Kidney epithelial cell (primary cell): ENCODE measurements at regions not wholly inside any gene's neighbourhood (a gene's known extent, or its start where the extent isn't known, plus 50 kb on each side); places are given as distances from the start of the nearest gene placed in this dataset.

Source experiments
- DNase-seq: peaks from one replicate; pipeline ENCODE4 v3.0.0-alpha.2; 2010; ENCODE audit warnings: low read depth
- H3K27me3 ChIP-seq: 2 replicates; pipeline ENCODE4 v1.6.0; 2011; ENCODE audit warnings: low read length; ENCODE audit not compliant: control insufficient read depth, insufficient read depth
- H3K36me3 ChIP-seq: 2 replicates; pipeline ENCODE4 v1.5.1; 2011; ENCODE audit warnings: low read length; ENCODE audit not compliant: control insufficient read depth, insufficient read depth
- H3K4me3 ChIP-seq: 2 replicates; pipeline ENCODE4 v1.5.1; 2011; ENCODE audit warnings: low read depth, mild to moderate bottlenecking, control low read depth, low read length
- CTCF ChIP-seq: IDR thresholded peaks from 2 replicates; pipeline ENCODE4 v1.5.1; 2011; ENCODE audit warnings: mild to moderate bottlenecking, moderate library complexity, low read length, control low read depth, inconsistent platforms; ENCODE audit not compliant: insufficient read depth, poor library complexity, severe bottlenecking

GRCh38 chr14:53784688-53785087 is 171.9 kb downstream of the BMP4 start:
- no peaks in the 10 kb centered on the region for H3K27me3 ChIP-seq
- DNase-seq: no peak
- no peak overlapping the region for H3K4me3 ChIP-seq
- no peak for TF ChIP-seq CTCF
- H3K36me3 ChIP-seq: no peaks in the 10 kb centered on the region

- TF ChIP-seq CTCF: no peak
- Histone ChIP-seq H3K27me3 (no peaks in the 10 kb centered on the region), H3K4me3 (no peak overlapping the region), H3K36me3 (no peaks in the 10 kb centered on the region)
- DNase-seq: no peak
Measured at GRCh38 chr14:53783256-53783655, 173.4 kb downstream of the BMP4 start.

- no peak for TF ChIP-seq CTCF
- no peak for DNase-seq
- Histone ChIP-seq H3K36me3 (no peaks in the 10 kb centered on the region), H3K4me3 (no peak overlapping the region), H3K27me3 (no peaks in the 10 kb centered on the region)
Measured at GRCh38 chr14:53780051-53780555, 176.5 kb downstream of the BMP4 start.

GRCh38 chr14:53779301-53779700 is 177.3 kb downstream of the BMP4 start:
- no peak overlapping the region for H3K4me3 ChIP-seq
- no peaks in the 10 kb centered on the region for H3K36me3 ChIP-seq
- H3K27me3 ChIP-seq: no peaks in the 10 kb centered on the region
- TF ChIP-seq CTCF: no peak
- no peak for DNase-seq

GRCh38 chr14:53778263-53778662 is 178.4 kb downstream of the BMP4 start:
- Histone ChIP-seq H3K36me3 (no peaks in the 10 kb centered on the region), H3K4me3 (no peak overlapping the region), H3K27me3 (no peaks in the 10 kb centered on the region)
- no peak for DNase-seq
- TF ChIP-seq CTCF: no peak

GRCh38 chr14:53772936-53773335 is 183.7 kb downstream of the BMP4 start:
- Histone ChIP-seq H3K4me3 (no peak overlapping the region), H3K36me3 (no peaks in the 10 kb centered on the region), H3K27me3 (no peaks in the 10 kb centered on the region)
- no peak for TF ChIP-seq CTCF
- DNase-seq: no peak
